Suprapubic skin (tissue), 4 donors: ENCODE measurements at regions not wholly inside any gene's neighbourhood (a gene's known extent, or its start where the extent isn't known, plus 50 kb on each side); places are given as distances from the start of the nearest gene placed in this dataset.

Experiments used
- DNase-seq, 2 donors: peaks; one replicate each; pipeline ENCODE4 v3.0.0-alpha.2; 2019; ENCODE audit warnings: low spot score in 2 of 2
- H3K27ac ChIP-seq: fragments of 200-600 bp; sonication (generic); one replicate; pipeline ENCODE4 v1.5.1; 2019
- H3K27me3 ChIP-seq: fragments of 200-600 bp; sonication (generic); one replicate; pipeline ENCODE4 v1.5.1; 2019
- H3K36me3 ChIP-seq: fragments of 200-600 bp; sonication (generic); one replicate; pipeline ENCODE4 v1.5.1; 2019
- H3K4me1 ChIP-seq: fragments of 200-600 bp; sonication (generic); one replicate; pipeline ENCODE4 v1.5.1; 2019
- H3K4me3 ChIP-seq: fragments of 200-600 bp; sonication (generic); one replicate; pipeline ENCODE4 v1.5.1; 2019; ENCODE audit warnings: mild to moderate bottlenecking
- H3K9me3 ChIP-seq: fragments of 200-600 bp; sonication (generic); one replicate; pipeline ENCODE4 v1.5.1; 2019
- EP300 ChIP-seq: sonication (generic); formaldehyde crosslinking; IDR thresholded peaks from one replicate; pipeline ENCODE4 v1.6.1; 2017; ENCODE audit warnings: antibody characterized with exemption
- POLR2A ChIP-seq, 2 donors: fragments of 450-650 bp; IDR thresholded peaks; one replicate each; pipeline ENCODE4 v1.6.1; 2017; ENCODE audit warnings: antibody characterized with exemption in 2 of 2, mild to moderate bottlenecking in 2 of 2, moderate library complexity in 2 of 2
- POLR2AphosphoS5 ChIP-seq, 3 donors: sonication (generic); formaldehyde crosslinking; IDR thresholded peaks; one replicate each; pipeline ENCODE4 v1.6.1; 2017; ENCODE audit warnings: antibody characterized with exemption in 3 of 3
- WGBS: methylation state at CpG from one replicate; pipeline ENCODE4 v1.1.5; 2018; 5-methylcytosine and 5-hydroxymethylcytosine counted together
- TF ChIP-seq, protein P1 (sequence below), 2 donors: fragments of 200-600 bp in 1 of 2; fragments of 450-650 bp in 1 of 2; sonication (generic) in 1 of 2; IDR thresholded peaks; one replicate each; pipeline ENCODE4 v1.5.1; 2016 to 2019; ENCODE audit warnings: antibody characterized with exemption in 2 of 2, mild to moderate bottlenecking in 1 of 2, moderate library complexity in 1 of 2

- Histone ChIP-seq H3K27ac (no peak overlapping the region), H3K27me3 (no peaks in the 10 kb centered on the region), H3K36me3 (no peaks in the 10 kb centered on the region), H3K4me3 (no peak overlapping the region), H3K9me3 (no peaks in the 10 kb centered on the region), H3K4me1 (no peaks in the 10 kb centered on the region)
- WGBS: 67% methylated on average over 1 of the region's 1 CpG
- TF ChIP-seq POLR2A (IDR thresholded peaks at IDR 0.05) (no peak), POLR2AphosphoS5 (IDR thresholded peaks at IDR 0.05) (no peak), EP300 (no peak)
- TF ChIP-seq, protein P1, sequence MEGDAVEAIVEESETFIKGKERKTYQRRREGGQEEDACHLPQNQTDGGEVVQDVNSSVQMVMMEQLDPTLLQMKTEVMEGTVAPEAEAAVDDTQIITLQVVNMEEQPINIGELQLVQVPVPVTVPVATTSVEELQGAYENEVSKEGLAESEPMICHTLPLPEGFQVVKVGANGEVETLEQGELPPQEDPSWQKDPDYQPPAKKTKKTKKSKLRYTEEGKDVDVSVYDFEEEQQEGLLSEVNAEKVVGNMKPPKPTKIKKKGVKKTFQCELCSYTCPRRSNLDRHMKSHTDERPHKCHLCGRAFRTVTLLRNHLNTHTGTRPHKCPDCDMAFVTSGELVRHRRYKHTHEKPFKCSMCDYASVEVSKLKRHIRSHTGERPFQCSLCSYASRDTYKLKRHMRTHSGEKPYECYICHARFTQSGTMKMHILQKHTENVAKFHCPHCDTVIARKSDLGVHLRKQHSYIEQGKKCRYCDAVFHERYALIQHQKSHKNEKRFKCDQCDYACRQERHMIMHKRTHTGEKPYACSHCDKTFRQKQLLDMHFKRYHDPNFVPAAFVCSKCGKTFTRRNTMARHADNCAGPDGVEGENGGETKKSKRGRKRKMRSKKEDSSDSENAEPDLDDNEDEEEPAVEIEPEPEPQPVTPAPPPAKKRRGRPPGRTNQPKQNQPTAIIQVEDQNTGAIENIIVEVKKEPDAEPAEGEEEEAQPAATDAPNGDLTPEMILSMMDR (IDR thresholded peaks at IDR 0.05): no peak
- no peak for DNase-seq
Observed at GRCh38 chr9:117528225-117528624, 113.4 kb upstream of the ASTN2 start.

DNA sequence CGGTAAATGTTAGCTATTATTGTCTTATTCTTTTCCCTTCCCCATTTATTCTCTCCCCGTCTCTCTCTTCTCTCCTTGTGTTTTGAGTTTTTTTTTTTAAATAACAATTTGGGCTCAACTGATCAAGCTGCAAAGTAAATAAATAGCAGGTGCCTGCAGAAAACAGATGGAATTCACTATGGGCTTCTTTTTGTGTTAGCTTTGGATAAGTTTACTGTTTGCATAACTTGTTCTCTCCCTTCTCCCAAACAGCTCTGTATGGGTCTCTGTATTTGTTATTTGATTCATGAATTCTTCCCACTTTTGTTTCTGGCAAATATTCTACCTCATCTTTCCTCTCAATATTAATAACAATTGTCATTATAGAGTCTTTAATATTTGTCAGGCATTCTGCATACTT lies 111.8 kb upstream of the ASTN2 start:
- H3K27me3 ChIP-seq: no peaks in the 10 kb centered on the region
- DNase-seq: no peak
- H3K4me1 ChIP-seq: no peaks in the 10 kb centered on the region
- 78% methylated on average over 2 of the region's 2 CpGs for WGBS
- no peak overlapping the region for H3K4me3 ChIP-seq
- H3K36me3 ChIP-seq: no peaks in the 10 kb centered on the region
- TF ChIP-seq, protein P1 (IDR thresholded peaks at IDR 0.05): no peak
- TF ChIP-seq POLR2AphosphoS5 (IDR thresholded peaks at IDR 0.05) (no peak), EP300 (no peak), POLR2A (IDR thresholded peaks at IDR 0.05) (no peak)
- no peak overlapping the region for H3K27ac ChIP-seq
- H3K9me3 ChIP-seq: no peaks in the 10 kb centered on the region

GRCh38 chr9:117523531-117524153 lies 108.8 kb upstream of the ASTN2 start:
- WGBS: 70% methylated on average over 2 of the region's 2 CpGs

GRCh38 chr9:117521293-117521692 lies 106.4 kb upstream of the ASTN2 start:
- no peak overlapping the region for H3K27ac ChIP-seq
- whole genome bisulfite sequencing: 90% methylated on average over 4 of the region's 4 CpGs

More at GRCh38 chr9:117523531-117524153, 108.8 kb upstream of the ASTN2 start:
- TF ChIP-seq EP300 (no peak), POLR2A (IDR thresholded peaks at IDR 0.05) (no peak), POLR2AphosphoS5 (IDR thresholded peaks at IDR 0.05) (no peak)
- TF ChIP-seq, protein P1 (IDR thresholded peaks at IDR 0.05): no peak
- Histone ChIP-seq H3K36me3 (no peaks in the 10 kb centered on the region), H3K4me1 (no peaks in the 10 kb centered on the region), H3K9me3 (no peaks in the 10 kb centered on the region), H3K4me3 (no peak overlapping the region), H3K27ac (no peak overlapping the region), H3K27me3 (no peaks in the 10 kb centered on the region)
- DNase-seq: no peak

More at GRCh38 chr9:117521293-117521692, 106.4 kb upstream of the ASTN2 start:
- no peak for DNase-seq
- Histone ChIP-seq H3K4me3 (no peak overlapping the region), H3K27me3 (no peaks in the 10 kb centered on the region), H3K4me1 (no peaks in the 10 kb centered on the region), H3K9me3 (no peaks in the 10 kb centered on the region), H3K36me3 (no peaks in the 10 kb centered on the region)
- no peak for TF ChIP-seq POLR2AphosphoS5 (IDR thresholded peaks at IDR 0.05)
- TF ChIP-seq, protein P1 (IDR thresholded peaks at IDR 0.05): no peak
- no peak for TF ChIP-seq EP300
- TF ChIP-seq POLR2A (IDR thresholded peaks at IDR 0.05): no peak
